Ovary (tissue), 3 donors: ENCODE measurements at regions not wholly inside any gene's neighbourhood (a gene's known extent, or its start where the extent isn't known, plus 50 kb on each side); places are given as distances from the start of the nearest gene placed in this dataset.

Source experiments
- CTCF ChIP-seq, 3 donors: fragments of 450-650 bp in 2 of 3; fragments of 200-600 bp in 1 of 3; IDR thresholded peaks; one replicate each; pipeline versions ENCODE4 v1.5.1 to v1.8.0; 2016 to 2022; ENCODE audit warnings: antibody characterized with exemption in 3 of 3, mild to moderate bottlenecking in 1 of 3
- POLR2A ChIP-seq: fragments of 450-650 bp; IDR thresholded peaks from one replicate; pipeline ENCODE4 v1.6.1; 2017; ENCODE audit warnings: antibody characterized with exemption, mild to moderate bottlenecking, moderate library complexity
- donor health status: DM: no; HTN: no; CAD: no.

- no peak for TF ChIP-seq CTCF (IDR thresholded peaks at IDR 0.05)
- TF ChIP-seq POLR2A = no peak
Observed at GRCh38 chr20:23272176-23273029, 78.2 kb upstream of the NXT1 start.
